GM12878 (cell line): ENCODE measurements at regions not wholly inside any gene's neighbourhood (a gene's known extent, or its start where the extent isn't known, plus 50 kb on each side); places are given as distances from the start of the nearest gene placed in this dataset.

Experiments used
- ATAC-seq: fragments of 200-7000 bp; cut with Tn5 transposase; 3 replicates; pipeline ENCODE4 v1.9.1; 2020; ENCODE audit warnings: mild to moderate bottlenecking, moderate library complexity
- BruUV-seq: library from RNA; stranded (reverse); fragments of 400-500 nt; replicated peaks from 2 replicates; lab custom pipeline; 2021; lab: Mats Ljungman, UMichigan
- CTCF ChIA-PET: fragments of 300-600 bp; sonication (Branson Sonifier 250); formaldehyde crosslinking; extraction: SDS; loops from one replicate; lab custom pipeline; 2021; ENCODE audit warnings: inconsistent platforms; lab: Yijun Ruan, JAX
- POLR2A ChIA-PET: fragments of 350-600 bp; formaldehyde crosslinking; extraction: SDS; loops from one replicate; lab custom pipeline; 2021; ENCODE audit warnings: inconsistent platforms; lab: Charles Lee
- RAD21 ChIA-PET: fragments of 300-600 bp; sonication (Branson Sonifier 250); formaldehyde crosslinking; loops from one replicate; lab custom pipeline; 2023; ENCODE audit warnings: antibody characterized with exemption; ENCODE audit not compliant: unreplicated experiment; lab: Charles Lee
- SMC1A ChIA-PET: fragments of 300-600 bp; sonication (Branson Sonifier 250); formaldehyde crosslinking; loops from one replicate; lab custom pipeline; 2023; ENCODE audit not compliant: unreplicated experiment, uncharacterized antibody; lab: Charles Lee
- DNase-seq: peaks from one replicate; pipeline ENCODE4 v3.0.0-alpha.2; 2011; ENCODE audit warnings: low read depth, low spot score
- FAIRE-seq: peaks from 3 replicates; lab custom pipeline; 2011; peaks lifted over from hg19 to GRCh38; lab: Jason Lieb, UNC
- H2AFZ ChIP-seq: 2 replicates; pipeline ENCODE4 v1.6.0; 2011; ENCODE audit warnings: low read depth, low read length, control low read depth; ENCODE audit not compliant: control insufficient read depth
- H3K27ac ChIP-seq: 2 replicates; pipeline ENCODE4 v1.5.1; 2011; ENCODE audit warnings: control low read depth; ENCODE audit not compliant: control insufficient read depth, insufficient read depth
- H3K27me3 ChIP-seq, 2 experiments: replicated peaks in 1 of 2; 2 replicates each; pipeline versions ENCODE4 v1.6.0 to v1.6.1; 2011; ENCODE audit warnings: low read length in 1 of 2; ENCODE audit not compliant: control insufficient read depth in 2 of 2, insufficient read depth in 2 of 2
- H3K36me3 ChIP-seq, 2 experiments: 2 replicates each; pipeline ENCODE4 v1.5.1; 2011; ENCODE audit warnings: low read length in 1 of 2; ENCODE audit not compliant: control insufficient read depth in 2 of 2, insufficient read depth in 2 of 2
- H3K4me1 ChIP-seq: 2 replicates; pipeline ENCODE4 v1.6.1; 2011; ENCODE audit warnings: mild to moderate bottlenecking, low read length, moderate library complexity, mixed read lengths; ENCODE audit not compliant: control insufficient read depth, insufficient read depth
- H3K4me2 ChIP-seq: 2 replicates; pipeline ENCODE4 v1.6.0; 2011; ENCODE audit warnings: control low read depth; ENCODE audit not compliant: control insufficient read depth, insufficient read depth
- H3K4me3 ChIP-seq: fragments of 200-600 bp; sonication (generic); 2 replicates; pipeline ENCODE4 v1.5.1; 2016
- H3K79me2 ChIP-seq: 2 replicates; pipeline ENCODE4 v1.6.0; 2011; ENCODE audit warnings: low read length; ENCODE audit not compliant: control insufficient read depth, insufficient read depth
- H3K9ac ChIP-seq: 2 replicates; pipeline ENCODE4 v1.8.0; 2011; ENCODE audit warnings: low read length, control low read depth, mixed read lengths; ENCODE audit not compliant: control insufficient read depth, insufficient read depth
- H3K9me3 ChIP-seq: replicated peaks from 3 replicates; pipeline ENCODE4 v1.5.1; 2011; ENCODE audit warnings: mild to moderate bottlenecking, low read length; ENCODE audit not compliant: control insufficient read depth, insufficient read depth
- H4K20me1 ChIP-seq: 2 replicates; pipeline ENCODE4 v1.6.0; 2011; ENCODE audit not compliant: control insufficient read depth, insufficient read depth
- BCLAF1 ChIP-seq: fragments of 450-650 bp; IDR thresholded peaks from 2 replicates; pipeline ENCODE4 v1.6.1; 2017; ENCODE audit warnings: antibody characterized with exemption, mild to moderate bottlenecking, moderate library complexity
- CREM ChIP-seq: IDR thresholded peaks from 2 replicates; pipeline ENCODE4 v1.6.1; 2014; ENCODE audit warnings: antibody characterized with exemption, low read depth
- ESRRA ChIP-seq: IDR thresholded peaks from 2 replicates; pipeline ENCODE4 v1.6.1; 2012; ENCODE audit warnings: mild to moderate bottlenecking, low read length, improper control_type of control experiment
- EZH2 ChIP-seq: IDR thresholded peaks from 2 replicates; pipeline ENCODE4 v1.6.1; 2012; ENCODE audit warnings: low read depth, mild to moderate bottlenecking, control low read depth, inconsistent platforms, low read length, borderline replicate concordance; ENCODE audit not compliant: control insufficient read depth
- GATAD2B ChIP-seq: fragments of 450-650 bp; conservative IDR thresholded peaks from 2 replicates; pipeline ENCODE4 v1.6.1; 2017; ENCODE audit warnings: low read depth, mild to moderate bottlenecking, moderate library complexity
- HCFC1 ChIP-seq: fragments of 150-350 bp; IDR thresholded peaks from 2 replicates; pipeline ENCODE4 v1.6.1; 2014; ENCODE audit warnings: low read length
- IRF3 ChIP-seq: fragments of 450-650 bp; IDR thresholded peaks from 2 replicates; pipeline ENCODE4 v1.6.1; 2014; ENCODE audit warnings: mild to moderate bottlenecking
- JUND ChIP-seq: IDR thresholded peaks from 2 replicates; pipeline ENCODE4 v1.6.1; 2012; ENCODE audit warnings: low read depth, mild to moderate bottlenecking, low read length, improper control_type of control experiment, moderate library complexity
- MLLT1 ChIP-seq: fragments of 450-650 bp; IDR thresholded peaks from 2 replicates; pipeline ENCODE4 v1.6.1; 2016; ENCODE audit warnings: mild to moderate bottlenecking
- NR2C1 ChIP-seq: fragments of 450-650 bp; IDR thresholded peaks from 2 replicates; pipeline ENCODE4 v1.6.1; 2017; ENCODE audit warnings: antibody characterized with exemption, mild to moderate bottlenecking, moderate library complexity
- NR2F1 ChIP-seq: fragments of 450-650 bp; conservative IDR thresholded peaks from 2 replicates; pipeline ENCODE4 v1.6.1; 2017; ENCODE audit warnings: mild to moderate bottlenecking
- POU2F2 ChIP-seq: IDR thresholded peaks from 3 replicates; pipeline ENCODE4 v1.6.1; 2011; ENCODE audit warnings: low read depth, mild to moderate bottlenecking, low read length, borderline replicate concordance
- SIN3A ChIP-seq: IDR thresholded peaks from 2 replicates; pipeline ENCODE4 v1.6.1; 2012; ENCODE audit warnings: low read depth, low read length, improper control_type of control experiment
- SREBF1 ChIP-seq: IDR thresholded peaks from 2 replicates; pipeline ENCODE4 v1.6.1; 2012; ENCODE audit warnings: mild to moderate bottlenecking, low read length
- SRF ChIP-seq, 2 experiments: IDR thresholded peaks; 2 replicates each; pipeline ENCODE4 v1.6.1; 2011; ENCODE audit warnings: low read depth in 2 of 2, low read length in 2 of 2, mild to moderate bottlenecking in 1 of 2, moderate library complexity in 1 of 2
- TARDBP ChIP-seq: IDR thresholded peaks from 2 replicates; pipeline ENCODE4 v1.6.1; 2016; ENCODE audit warnings: borderline replicate concordance
- ZNF274 ChIP-seq: IDR thresholded peaks from one replicate; pipeline ENCODE4 v1.8.0; 2011; ENCODE audit not compliant: insufficient read length, insufficient read depth
- WGBS: methylation state at CpG from one replicate; pipeline ENCODE4 v1.1.6; 2016; ENCODE audit warnings: low lambda C conversion rate; ENCODE audit not compliant: insufficient replicate concordance, insufficient coverage; ENCODE audit errors: missing lambda C conversion rate; 5-methylcytosine and 5-hydroxymethylcytosine counted together
- in situ Hi-C: fragments of 300-500 bp; cut with MboI; formaldehyde crosslinking; loops from 9 replicates; pipeline ENCODE4 v1.14.3; 2018; ENCODE audit warnings: mixed read lengths
- intact Hi-C: fragments of 100-400 bp; cut with micrococcal nuclease; formaldehyde crosslinking; loops from one replicate; pipeline ENCODE4 v1.14.2; 2022; ENCODE audit not compliant: unreplicated experiment

DNA sequence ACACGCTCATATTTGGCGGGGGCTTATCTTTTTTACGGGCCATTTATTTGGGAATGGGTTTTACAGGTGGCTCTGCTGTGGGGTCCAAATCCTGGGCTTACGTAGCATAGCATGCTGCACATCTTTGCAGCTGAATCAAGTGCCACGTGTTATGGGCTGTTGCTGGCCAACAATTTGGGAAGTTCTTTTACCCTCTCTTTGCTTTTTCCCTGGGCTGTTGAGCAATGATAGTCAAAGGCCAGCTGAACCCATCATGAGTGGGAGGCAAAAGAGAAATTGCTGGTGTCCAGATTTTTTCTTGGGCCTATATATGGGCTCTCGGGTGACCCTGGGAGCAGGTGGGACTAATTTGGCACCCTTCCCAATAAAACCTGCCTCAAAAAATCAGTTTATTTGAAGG is 209.3 kb upstream of the SATB1 start:
- H3K79me2 ChIP-seq, result no peaks in the 10 kb centered on the region
- in situ Hi-C loops, result no loop called here
- no peak overlapping the region for H3K4me3 ChIP-seq
- no peak for TF ChIP-seq CREM
- no peak for TF ChIP-seq ESRRA
- TF ChIP-seq TARDBP, result no peak
- TF ChIP-seq NR2C1, result no peak
- TF ChIP-seq POU2F2, result no peak
- no peak for TF ChIP-seq HCFC1
- no peak for TF ChIP-seq GATAD2B
- no peak for TF ChIP-seq SREBF1
- no peak for TF ChIP-seq BCLAF1
- TF ChIP-seq IRF3, result no peak
- TF ChIP-seq JUND, result no peak
- no peak for TF ChIP-seq ZNF274
- TF ChIP-seq MLLT1, result no peak
- no peak for TF ChIP-seq SIN3A
- TF ChIP-seq NR2F1, result no peak
- no peak for TF ChIP-seq EZH2
- no peak for TF ChIP-seq SRF (IDR thresholded peaks at IDR 0.05; ENCODE audit: low read depth in 2 of 2, low read length in 2 of 2)
- ChIA-PET RAD21 (no interaction called here), CTCF (interaction anchor here (0.7 to 0.8 kb wide), 2 partner anchors 123 to 125 kb away, joined by 3 to 4 read pairs; no protein-coding TSS in a partner anchor), SMC1A (no interaction called here), POLR2A (no interaction called here)
- no peak overlapping the region for H3K4me2 ChIP-seq
- no peaks in the 10 kb centered on the region for H3K36me3 ChIP-seq
- H3K27ac ChIP-seq, result no peak overlapping the region
- no peaks in the 10 kb centered on the region for H4K20me1 ChIP-seq
- no peaks in the 10 kb centered on the region for H3K4me1 ChIP-seq
- 63% methylated on average over 6 of the region's 6 CpGs for WGBS
- no peak overlapping the region for H3K9ac ChIP-seq
- no peak overlapping the region for H2AFZ ChIP-seq
- no peaks in the 10 kb centered on the region for H3K27me3 ChIP-seq
- BruUV-seq, result no TSS peak
- no peak for ATAC-seq
- H3K9me3 ChIP-seq, result no peaks in the 10 kb centered on the region
- intact Hi-C loops, result no loop called here
- no peak for DNase-seq
- FAIRE-seq, result no peak
